WTC11 (cell line): ENCODE measurements at regions not wholly inside any gene's neighbourhood (a gene's known extent, or its start where the extent isn't known, plus 50 kb on each side); places are given as distances from the start of the nearest gene placed in this dataset.

Source experiments
- ATAC-seq: fragments of 200-7000 bp; cut with Tn5 transposase; 2 replicates; pipeline ENCODE4 v1.10.0; 2021; ENCODE audit warnings: mild to moderate bottlenecking, moderate library complexity
- CTCF ChIA-PET: fragments of 300-600 bp; sonication (Branson Sonifier 250); formaldehyde crosslinking; loops from one replicate; lab custom pipeline; 2021; ENCODE audit warnings: antibody characterized with exemption; lab: Charles Lee
- POLR2A ChIA-PET: fragments of 350-600 bp; sonication (Branson Sonifier 250); formaldehyde crosslinking; loops from one replicate; lab custom pipeline; 2021; ENCODE audit warnings: antibody characterized with exemption; lab: Charles Lee
- DNase-seq: peaks from one replicate; pipeline ENCODE4 v3.0.0; 2021; ENCODE audit warnings: low spot score
- H3K27ac Mint-ChIP-seq: 2 replicates; pipeline ENCODE4 v1.8.0; 2021; ENCODE audit warnings: mixed read lengths
- H3K27me3 Mint-ChIP-seq: 2 replicates; pipeline ENCODE4 v1.8.0; 2021; ENCODE audit warnings: low read depth, mild to moderate bottlenecking, moderate library complexity, mixed read lengths
- H3K36me3 Mint-ChIP-seq: 2 replicates; pipeline ENCODE4 v1.8.0; 2021; ENCODE audit warnings: mixed read lengths
- H3K4me1 Mint-ChIP-seq: 2 replicates; pipeline ENCODE4 v1.8.0; 2022; ENCODE audit warnings: mixed read lengths
- H3K4me3 Mint-ChIP-seq: 2 replicates; pipeline ENCODE4 v1.8.0; 2021; ENCODE audit warnings: mild to moderate bottlenecking, moderate library complexity, mixed read lengths
- H3K9me3 Mint-ChIP-seq: 2 replicates; pipeline ENCODE4 v1.8.0; 2021; ENCODE audit warnings: mixed read lengths
- CBFB ChIP-seq: sonication (generic); formaldehyde crosslinking; IDR thresholded peaks from 2 replicates; pipeline ENCODE4 v1.8.1; 2022; ENCODE audit warnings: mild to moderate bottlenecking, low read depth, missing genetic modification reagents
- CREB1 ChIP-seq: sonication (generic); formaldehyde crosslinking; IDR thresholded peaks from 2 replicates; pipeline ENCODE4 v1.8.0; 2023; ENCODE audit warnings: mild to moderate bottlenecking, missing genetic modification reagents
- E2F1 ChIP-seq: sonication (generic); formaldehyde crosslinking; IDR thresholded peaks from 2 replicates; pipeline ENCODE4 v1.8.0; 2022; ENCODE audit warnings: mild to moderate bottlenecking, missing genetic modification reagents
- FOXJ3 ChIP-seq: sonication (generic); formaldehyde crosslinking; IDR thresholded peaks from 2 replicates; pipeline ENCODE4 v1.9.0; 2021; ENCODE audit warnings: missing genetic modification reagents, mild to moderate bottlenecking, borderline replicate concordance
- FOXP1 ChIP-seq: sonication (generic); formaldehyde crosslinking; IDR thresholded peaks from 2 replicates; pipeline ENCODE4 v1.8.0; 2022; ENCODE audit warnings: missing genetic modification reagents, mild to moderate bottlenecking, moderate library complexity, borderline replicate concordance
- HMGA2 ChIP-seq: fragments of 250-450 bp; sonication (Bioruptor Pico); IDR thresholded peaks from 2 replicates; pipeline ENCODE4 v1.4.0; 2021; ENCODE audit warnings: mild to moderate bottlenecking, moderate library complexity
- MAX ChIP-seq: sonication (generic); formaldehyde crosslinking; IDR thresholded peaks from 2 replicates; pipeline ENCODE4 v1.8.0; 2022; ENCODE audit warnings: mild to moderate bottlenecking, missing genetic modification reagents
- MYBL2 ChIP-seq: sonication (generic); formaldehyde crosslinking; IDR thresholded peaks from 2 replicates; pipeline ENCODE4 v1.8.1; 2023; ENCODE audit warnings: mild to moderate bottlenecking, moderate library complexity, missing genetic modification reagents
- NR2C2 ChIP-seq: sonication (generic); formaldehyde crosslinking; IDR thresholded peaks from 2 replicates; pipeline ENCODE4 v1.8.0; 2022; ENCODE audit warnings: mild to moderate bottlenecking, missing genetic modification reagents
- ZNF138 ChIP-seq: sonication (generic); formaldehyde crosslinking; conservative IDR thresholded peaks from 2 replicates; pipeline ENCODE4 v1.8.1; 2022; ENCODE audit warnings: mild to moderate bottlenecking, moderate library complexity, missing genetic modification reagents
- ZNF219 ChIP-seq: sonication (generic); formaldehyde crosslinking; IDR thresholded peaks from 2 replicates; pipeline ENCODE4 v1.8.0; 2023; ENCODE audit warnings: missing genetic modification reagents, mild to moderate bottlenecking, borderline replicate concordance
- ZNF263 ChIP-seq: sonication (generic); formaldehyde crosslinking; IDR thresholded peaks from 2 replicates; pipeline ENCODE4 v1.8.1; 2022; ENCODE audit warnings: low read depth, mild to moderate bottlenecking, moderate library complexity, missing genetic modification reagents
- ZNF416 ChIP-seq: fragments of 250-450 bp; sonication (Bioruptor Pico); IDR thresholded peaks from 2 replicates; pipeline ENCODE4 v1.9.0; 2021; ENCODE audit warnings: mild to moderate bottlenecking, inconsistent platforms
- ZNF532 ChIP-seq: fragments of 250-450 bp; sonication (Bioruptor Pico); IDR thresholded peaks from 2 replicates; pipeline ENCODE4 v1.9.0; 2021; ENCODE audit warnings: mild to moderate bottlenecking, borderline replicate concordance
- ZNF671 ChIP-seq: fragments of 250-450 bp; sonication (Bioruptor Pico); IDR thresholded peaks from 2 replicates; pipeline ENCODE4 v1.8.0; 2021; ENCODE audit warnings: mild to moderate bottlenecking
- TF ChIP-seq, protein P1 (sequence below): sonication (generic); formaldehyde crosslinking; IDR thresholded peaks from 2 replicates; pipeline ENCODE4 v1.8.0; 2023; ENCODE audit warnings: mild to moderate bottlenecking, missing genetic modification reagents
- TF ChIP-seq, protein P2 (sequence below): sonication (generic); formaldehyde crosslinking; IDR thresholded peaks from 2 replicates; pipeline ENCODE4 v1.8.1; 2023; ENCODE audit warnings: mild to moderate bottlenecking, missing genetic modification reagents, borderline replicate concordance
- TF ChIP-seq, protein P3 (sequence below): fragments of 250-450 bp; sonication (Bioruptor Pico); IDR thresholded peaks from 2 replicates; pipeline ENCODE4 v1.9.0; 2021; ENCODE audit warnings: moderate library complexity, mild to moderate bottlenecking, inconsistent platforms, borderline replicate concordance
- TF ChIP-seq, protein P4 (sequence below): sonication (generic); formaldehyde crosslinking; IDR thresholded peaks from 2 replicates; pipeline ENCODE4 v1.8.0; 2023; ENCODE audit warnings: missing genetic modification reagents
- TF ChIP-seq, protein P5 (sequence below): sonication (generic); formaldehyde crosslinking; IDR thresholded peaks from 2 replicates; pipeline ENCODE4 v1.8.1; 2022; ENCODE audit warnings: low read depth, missing genetic modification reagents, borderline replicate concordance

DNA sequence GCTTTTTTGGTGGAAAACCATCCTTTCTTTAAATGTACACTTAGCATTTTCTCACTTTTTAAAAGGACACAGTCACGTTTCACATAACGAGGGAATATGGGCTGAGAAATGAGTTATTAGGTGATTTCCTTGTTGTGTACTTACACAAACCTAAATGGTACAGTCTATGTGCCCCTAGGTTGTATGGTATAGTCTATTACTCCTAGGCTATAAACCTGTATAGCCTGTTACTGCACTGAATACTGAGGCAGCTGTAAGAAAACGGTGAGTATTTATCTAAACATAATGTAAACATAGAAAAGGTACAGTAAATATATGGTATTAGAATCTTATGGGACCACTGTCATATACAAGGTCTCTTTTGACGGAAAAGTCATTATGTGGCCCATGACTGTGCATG is 913.5 kb upstream of the GHITM start:
- POLR2A ChIA-PET: no interaction called here
- peaks cover 24% of the 10 kb centered on the region for H3K4me1 Mint-ChIP-seq
- no peak overlapping the region for H3K27ac Mint-ChIP-seq
- H3K9me3 Mint-ChIP-seq: 0 out of 2 replicates have a peak, but pooled peaks cover 1% of the 10 kb centered on the region
- no peaks in the 10 kb centered on the region for H3K36me3 Mint-ChIP-seq
- TF ChIP-seq CREB1 (CRISPR knock-in tag): no peak
- TF ChIP-seq E2F1 (CRISPR knock-in tag): no peak
- TF ChIP-seq NR2C2 (CRISPR knock-in tag): no peak
- TF ChIP-seq ZNF219 (CRISPR knock-in tag): no peak
- TF ChIP-seq, protein P1, sequence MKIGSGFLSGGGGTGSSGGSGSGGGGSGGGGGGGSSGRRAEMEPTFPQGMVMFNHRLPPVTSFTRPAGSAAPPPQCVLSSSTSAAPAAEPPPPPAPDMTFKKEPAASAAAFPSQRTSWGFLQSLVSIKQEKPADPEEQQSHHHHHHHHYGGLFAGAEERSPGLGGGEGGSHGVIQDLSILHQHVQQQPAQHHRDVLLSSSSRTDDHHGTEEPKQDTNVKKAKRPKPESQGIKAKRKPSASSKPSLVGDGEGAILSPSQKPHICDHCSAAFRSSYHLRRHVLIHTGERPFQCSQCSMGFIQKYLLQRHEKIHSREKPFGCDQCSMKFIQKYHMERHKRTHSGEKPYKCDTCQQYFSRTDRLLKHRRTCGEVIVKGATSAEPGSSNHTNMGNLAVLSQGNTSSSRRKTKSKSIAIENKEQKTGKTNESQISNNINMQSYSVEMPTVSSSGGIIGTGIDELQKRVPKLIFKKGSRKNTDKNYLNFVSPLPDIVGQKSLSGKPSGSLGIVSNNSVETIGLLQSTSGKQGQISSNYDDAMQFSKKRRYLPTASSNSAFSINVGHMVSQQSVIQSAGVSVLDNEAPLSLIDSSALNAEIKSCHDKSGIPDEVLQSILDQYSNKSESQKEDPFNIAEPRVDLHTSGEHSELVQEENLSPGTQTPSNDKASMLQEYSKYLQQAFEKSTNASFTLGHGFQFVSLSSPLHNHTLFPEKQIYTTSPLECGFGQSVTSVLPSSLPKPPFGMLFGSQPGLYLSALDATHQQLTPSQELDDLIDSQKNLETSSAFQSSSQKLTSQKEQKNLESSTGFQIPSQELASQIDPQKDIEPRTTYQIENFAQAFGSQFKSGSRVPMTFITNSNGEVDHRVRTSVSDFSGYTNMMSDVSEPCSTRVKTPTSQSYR (CRISPR knock-in tag): no peak
- TF ChIP-seq MYBL2 (CRISPR knock-in tag): no peak
- TF ChIP-seq, protein P2, sequence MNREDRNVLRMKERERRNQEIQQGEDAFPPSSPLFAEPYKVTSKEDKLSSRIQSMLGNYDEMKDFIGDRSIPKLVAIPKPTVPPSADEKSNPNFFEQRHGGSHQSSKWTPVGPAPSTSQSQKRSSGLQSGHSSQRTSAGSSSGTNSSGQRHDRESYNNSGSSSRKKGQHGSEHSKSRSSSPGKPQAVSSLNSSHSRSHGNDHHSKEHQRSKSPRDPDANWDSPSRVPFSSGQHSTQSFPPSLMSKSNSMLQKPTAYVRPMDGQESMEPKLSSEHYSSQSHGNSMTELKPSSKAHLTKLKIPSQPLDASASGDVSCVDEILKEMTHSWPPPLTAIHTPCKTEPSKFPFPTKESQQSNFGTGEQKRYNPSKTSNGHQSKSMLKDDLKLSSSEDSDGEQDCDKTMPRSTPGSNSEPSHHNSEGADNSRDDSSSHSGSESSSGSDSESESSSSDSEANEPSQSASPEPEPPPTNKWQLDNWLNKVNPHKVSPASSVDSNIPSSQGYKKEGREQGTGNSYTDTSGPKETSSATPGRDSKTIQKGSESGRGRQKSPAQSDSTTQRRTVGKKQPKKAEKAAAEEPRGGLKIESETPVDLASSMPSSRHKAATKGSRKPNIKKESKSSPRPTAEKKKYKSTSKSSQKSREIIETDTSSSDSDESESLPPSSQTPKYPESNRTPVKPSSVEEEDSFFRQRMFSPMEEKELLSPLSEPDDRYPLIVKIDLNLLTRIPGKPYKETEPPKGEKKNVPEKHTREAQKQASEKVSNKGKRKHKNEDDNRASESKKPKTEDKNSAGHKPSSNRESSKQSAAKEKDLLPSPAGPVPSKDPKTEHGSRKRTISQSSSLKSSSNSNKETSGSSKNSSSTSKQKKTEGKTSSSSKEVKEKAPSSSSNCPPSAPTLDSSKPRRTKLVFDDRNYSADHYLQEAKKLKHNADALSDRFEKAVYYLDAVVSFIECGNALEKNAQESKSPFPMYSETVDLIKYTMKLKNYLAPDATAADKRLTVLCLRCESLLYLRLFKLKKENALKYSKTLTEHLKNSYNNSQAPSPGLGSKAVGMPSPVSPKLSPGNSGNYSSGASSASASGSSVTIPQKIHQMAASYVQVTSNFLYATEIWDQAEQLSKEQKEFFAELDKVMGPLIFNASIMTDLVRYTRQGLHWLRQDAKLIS (CRISPR knock-in tag): no peak
- TF ChIP-seq ZNF263 (CRISPR knock-in tag): no peak
- no peak for TF ChIP-seq ZNF532 (CRISPR knock-in tag)
- no peak for TF ChIP-seq ZNF671
- no peak for TF ChIP-seq HMGA2 (CRISPR knock-in tag)
- TF ChIP-seq FOXJ3: no peak
- no peak overlapping the region for H3K4me3 Mint-ChIP-seq
- DNase-seq (no peak), ATAC-seq (no peak)
- peaks cover 2% of the 10 kb centered on the region; the same call in 1 of the 2 replicates for H3K27me3 Mint-ChIP-seq
- CTCF ChIA-PET: no interaction called here

- H3K36me3 Mint-ChIP-seq: no peaks in the 10 kb centered on the region
- POLR2A ChIA-PET: interaction anchor here (0.7 kb wide), 1 partner anchor 10 kb away, joined by 5 read pairs; no protein-coding TSS in a partner anchor
- TF ChIP-seq ZNF138 (CRISPR knock-in tag): no peak
- no peak for TF ChIP-seq MAX (CRISPR knock-in tag)
- TF ChIP-seq, protein P3, sequence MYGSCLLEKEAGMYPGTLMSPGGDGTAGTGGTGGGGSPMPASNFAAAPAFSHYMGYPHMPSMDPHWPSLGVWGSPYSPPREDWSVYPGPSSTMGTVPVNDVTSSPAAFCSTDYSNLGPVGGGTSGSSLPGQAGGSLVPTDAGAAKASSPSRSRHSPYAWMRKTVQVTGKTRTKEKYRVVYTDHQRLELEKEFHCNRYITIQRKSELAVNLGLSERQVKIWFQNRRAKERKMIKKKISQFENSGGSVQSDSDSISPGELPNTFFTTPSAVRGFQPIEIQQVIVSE (CRISPR knock-in tag): no peak
- TF ChIP-seq ZNF416 (CRISPR knock-in tag): no peak
- TF ChIP-seq FOXP1 (CRISPR knock-in tag): no peak
- TF ChIP-seq, protein P4, sequence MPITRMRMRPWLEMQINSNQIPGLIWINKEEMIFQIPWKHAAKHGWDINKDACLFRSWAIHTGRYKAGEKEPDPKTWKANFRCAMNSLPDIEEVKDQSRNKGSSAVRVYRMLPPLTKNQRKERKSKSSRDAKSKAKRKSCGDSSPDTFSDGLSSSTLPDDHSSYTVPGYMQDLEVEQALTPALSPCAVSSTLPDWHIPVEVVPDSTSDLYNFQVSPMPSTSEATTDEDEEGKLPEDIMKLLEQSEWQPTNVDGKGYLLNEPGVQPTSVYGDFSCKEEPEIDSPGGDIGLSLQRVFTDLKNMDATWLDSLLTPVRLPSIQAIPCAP (CRISPR knock-in tag): no peak
- TF ChIP-seq, protein P5, sequence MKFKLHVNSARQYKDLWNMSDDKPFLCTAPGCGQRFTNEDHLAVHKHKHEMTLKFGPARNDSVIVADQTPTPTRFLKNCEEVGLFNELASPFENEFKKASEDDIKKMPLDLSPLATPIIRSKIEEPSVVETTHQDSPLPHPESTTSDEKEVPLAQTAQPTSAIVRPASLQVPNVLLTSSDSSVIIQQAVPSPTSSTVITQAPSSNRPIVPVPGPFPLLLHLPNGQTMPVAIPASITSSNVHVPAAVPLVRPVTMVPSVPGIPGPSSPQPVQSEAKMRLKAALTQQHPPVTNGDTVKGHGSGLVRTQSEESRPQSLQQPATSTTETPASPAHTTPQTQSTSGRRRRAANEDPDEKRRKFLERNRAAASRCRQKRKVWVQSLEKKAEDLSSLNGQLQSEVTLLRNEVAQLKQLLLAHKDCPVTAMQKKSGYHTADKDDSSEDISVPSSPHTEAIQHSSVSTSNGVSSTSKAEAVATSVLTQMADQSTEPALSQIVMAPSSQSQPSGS (CRISPR knock-in tag): no peak
- TF ChIP-seq CBFB (CRISPR knock-in tag): no peak
Observed at GRCh38 chr10:83229991-83230390, 909.3 kb upstream of the GHITM start.

More at GRCh38 chr10:83229991-83230390, 909.3 kb upstream of the GHITM start:
- peak; percentile 90 for ATAC-seq
- Mint-ChIP-seq H3K4me1 (peaks cover 5% of the 10 kb centered on the region), H3K4me3 (no peak overlapping the region), H3K9me3 (no peaks in the 10 kb centered on the region), H3K27me3 (no peaks in the 10 kb centered on the region), H3K27ac (no peak overlapping the region)
- CTCF ChIA-PET: interaction anchor here (0.7 kb wide), 1 partner anchor 134 kb away, joined by 5 read pairs; no protein-coding TSS in a partner anchor
- DNase-seq: no peak
